ENCODE measurements at regions not wholly inside any gene's neighbourhood (a gene's known extent, or its start where the extent isn't known, plus 50 kb on each side); places are given as distances from the start of the nearest gene placed in this dataset.

DNA sequence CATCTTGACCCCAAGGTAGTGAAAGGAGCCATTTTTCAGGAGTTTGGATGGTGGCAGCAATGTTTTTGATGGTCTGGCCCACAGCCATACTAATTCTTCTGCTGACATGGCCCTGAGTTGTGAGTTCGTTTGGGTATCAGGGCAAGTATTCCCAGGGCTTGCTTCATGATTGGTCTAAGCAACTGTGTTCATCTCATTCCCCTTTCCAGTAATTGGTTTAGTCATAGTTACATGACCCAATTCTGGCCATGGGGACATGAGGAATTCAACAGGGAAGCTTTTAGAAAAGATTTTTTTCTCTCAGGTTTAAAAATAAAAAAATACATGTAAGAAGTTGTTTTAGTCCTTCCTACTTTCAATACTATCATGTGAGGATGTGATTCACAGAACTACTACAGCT is 150.5 kb upstream of the NPHP3 start:
- no peaks in the 10 kb centered on the region for H3K36me3 ChIP-seq
- TF ChIP-seq POLR2A (IDR thresholded peaks at IDR 0.05): no peak
- no peak for TF ChIP-seq CTCF (IDR thresholded peaks at IDR 0.05)
- no peaks in the 10 kb centered on the region for H3K27me3 ChIP-seq
- no peak overlapping the region for H3K4me3 ChIP-seq
- no peak for DNase-seq
- no peak overlapping the region for H3K27ac ChIP-seq
- no peaks in the 10 kb centered on the region for H3K4me1 ChIP-seq
- 63% methylated on average over 1 of the region's 1 CpG for WGBS (ENCODE audit: insufficient coverage, low coverage, low lambda C conversion rate, missing lambda C conversion rate)
- H3K9me3 ChIP-seq: no peaks in the 10 kb centered on the region
- intact Hi-C loops (cut with DNase I): no loop called here
- no peak for ATAC-seq

GRCh38 chr3:132871956-132872355 is 149.7 kb upstream of the NPHP3 start:
- Histone ChIP-seq H3K4me3 (no peak overlapping the region), H3K27ac (no peak overlapping the region), H3K27me3 (no peaks in the 10 kb centered on the region), H3K36me3 (no peaks in the 10 kb centered on the region), H3K9me3 (no peaks in the 10 kb centered on the region), H3K4me1 (no peaks in the 10 kb centered on the region)
- DNase-seq (no peak), ATAC-seq (no peak)
- WGBS (ENCODE audit: insufficient coverage, low coverage, low lambda C conversion rate, missing lambda C conversion rate): 55% methylated on average over 4 of the region's 4 CpGs
- intact Hi-C loops (cut with DNase I): no loop called here
- no peak for TF ChIP-seq POLR2A (IDR thresholded peaks at IDR 0.05)
- no peak for TF ChIP-seq CTCF (IDR thresholded peaks at IDR 0.05)

DNA sequence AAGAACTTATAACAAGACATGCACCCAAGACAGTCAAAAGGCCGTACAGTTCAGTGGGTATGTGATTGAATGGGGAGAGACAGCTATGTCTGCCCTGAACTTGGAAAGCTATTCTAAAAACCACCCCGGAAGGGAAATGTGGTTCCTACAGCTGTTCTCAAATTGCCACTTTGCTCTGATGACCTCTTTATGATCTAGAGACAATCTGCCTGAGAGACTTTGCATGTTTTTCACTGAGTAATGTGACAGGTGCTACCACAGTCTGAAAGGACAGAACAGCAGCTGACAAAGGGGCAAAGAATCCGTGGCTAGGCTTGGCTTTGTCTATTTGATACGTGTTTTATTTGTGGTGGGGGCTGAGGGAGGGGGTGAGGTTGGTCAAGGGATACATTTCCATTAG is 148.3 kb upstream of the NPHP3 start:
- no peak overlapping the region for H3K4me3 ChIP-seq
- no peaks in the 10 kb centered on the region for H3K9me3 ChIP-seq
- WGBS (ENCODE audit: insufficient coverage, low coverage, low lambda C conversion rate, missing lambda C conversion rate): 42% methylated on average over 3 of the region's 4 CpGs
- no peaks in the 10 kb centered on the region for H3K27me3 ChIP-seq
- no peak for ATAC-seq
- TF ChIP-seq POLR2A (IDR thresholded peaks at IDR 0.05) (no peak), CTCF (IDR thresholded peaks at IDR 0.05) (no peak)
- intact Hi-C loops (cut with DNase I): no loop called here
- H3K27ac ChIP-seq: no peak overlapping the region
- DNase-seq: no peak
- H3K4me1 ChIP-seq: no peaks in the 10 kb centered on the region
- H3K36me3 ChIP-seq: no peaks in the 10 kb centered on the region

DNA sequence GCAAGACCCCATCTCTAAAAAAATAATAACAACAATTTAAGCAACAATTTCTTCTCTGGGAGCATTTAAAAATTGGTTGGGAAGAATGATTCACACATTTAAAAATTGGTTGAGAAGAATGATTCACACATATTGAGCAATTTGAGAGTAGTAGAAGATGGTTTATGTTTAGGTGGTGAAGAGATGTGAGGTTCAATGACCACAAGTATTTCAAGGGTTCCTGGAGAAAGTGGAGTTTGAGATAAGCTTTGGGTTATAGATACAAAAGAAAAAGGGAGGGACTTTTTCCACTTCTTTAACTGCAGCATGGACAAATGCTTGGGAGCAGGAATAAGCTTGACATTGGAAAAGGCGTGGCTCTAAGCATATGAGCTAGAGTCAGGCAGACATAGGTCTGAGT is 145.7 kb upstream of the NPHP3 start:
- no peak for ATAC-seq
- TF ChIP-seq POLR2A (IDR thresholded peaks at IDR 0.05): no peak
- intact Hi-C loops (cut with DNase I): no loop called here
- Histone ChIP-seq H3K27me3 (no peaks in the 10 kb centered on the region), H3K4me1 (no peaks in the 10 kb centered on the region), H3K4me3 (no peak overlapping the region), H3K9me3 (no peaks in the 10 kb centered on the region), H3K27ac (no peak overlapping the region), H3K36me3 (no peaks in the 10 kb centered on the region)
- DNase-seq: no peak
- no CpG with 5 or more reads among the region's 1 CpG for WGBS (ENCODE audit: insufficient coverage, low coverage, low lambda C conversion rate, missing lambda C conversion rate)

DNA sequence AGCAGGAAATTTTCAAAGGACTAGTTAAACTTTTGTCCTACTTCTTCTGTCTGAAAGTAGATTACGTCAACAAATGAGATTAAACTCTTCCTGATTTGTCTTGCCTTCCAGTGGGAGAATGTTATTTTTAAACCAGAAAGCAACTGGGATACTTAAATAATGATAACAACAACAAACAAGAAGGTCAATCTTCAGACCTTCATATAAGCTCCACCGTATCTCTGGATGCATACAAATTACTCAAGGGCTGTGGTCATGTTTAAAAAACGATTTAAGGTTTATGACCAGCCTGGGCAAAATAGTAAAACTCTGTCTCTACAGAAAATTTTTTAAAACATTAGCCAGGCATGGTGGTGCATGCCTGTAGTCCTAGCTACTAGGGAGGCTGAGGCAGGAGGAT is 145.3 kb upstream of the NPHP3 start:
- DNase-seq (no peak), ATAC-seq (no peak)
- Histone ChIP-seq H3K27ac (no peak overlapping the region), H3K4me1 (no peaks in the 10 kb centered on the region), H3K9me3 (no peaks in the 10 kb centered on the region), H3K36me3 (no peaks in the 10 kb centered on the region), H3K27me3 (no peaks in the 10 kb centered on the region), H3K4me3 (no peak overlapping the region)
- intact Hi-C loops (cut with DNase I): no loop called here
- WGBS (ENCODE audit: insufficient coverage, low coverage, low lambda C conversion rate, missing lambda C conversion rate): 39% methylated on average over 3 of the region's 3 CpGs
- TF ChIP-seq CTCF (IDR thresholded peaks at IDR 0.05): no peak
- no peak for TF ChIP-seq POLR2A (IDR thresholded peaks at IDR 0.05)

All from right lobe of liver (tissue), 6 donors.